Subcutaneous abdominal adipose tissue (tissue), 5 donors: ENCODE measurements at regions not wholly inside any gene's neighbourhood (a gene's known extent, or its start where the extent isn't known, plus 50 kb on each side); places are given as distances from the start of the nearest gene placed in this dataset.

Experiments used
- H3K27ac ChIP-seq: one replicate; pipeline ENCODE4 v1.7.0; 2013; ENCODE audit warnings: low read depth, mild to moderate bottlenecking, inconsistent platforms, low read length, moderate library complexity
- H3K27me3 ChIP-seq, 5 donors: one replicate each; pipeline ENCODE4 v1.7.0; 2013; ENCODE audit warnings: low read length in 5 of 5, inconsistent platforms in 1 of 5; ENCODE audit not compliant: control insufficient read depth in 5 of 5, insufficient read depth in 4 of 5
- H3K36me3 ChIP-seq, 5 donors: one replicate each; pipeline ENCODE4 v1.7.0; 2013; ENCODE audit warnings: low read length in 5 of 5; ENCODE audit not compliant: control insufficient read depth in 5 of 5, insufficient read depth in 5 of 5
- H3K4me1 ChIP-seq, 5 donors: one replicate each; pipeline ENCODE4 v1.7.0; 2013; ENCODE audit warnings: low read length in 5 of 5, mild to moderate bottlenecking in 3 of 5, moderate library complexity in 1 of 5; ENCODE audit not compliant: control insufficient read depth in 5 of 5, insufficient read depth in 5 of 5
- H3K4me3 ChIP-seq, 5 donors: one replicate each; pipeline ENCODE4 v1.7.0; 2013; ENCODE audit warnings: low read length in 5 of 5, low read depth in 1 of 5
- H3K9ac ChIP-seq, 5 donors: one replicate each; pipeline ENCODE4 v1.7.0; 2013; ENCODE audit warnings: low read length in 5 of 5, mild to moderate bottlenecking in 4 of 5, moderate library complexity in 3 of 5
- H3K9me3 ChIP-seq, 5 donors: one replicate each; pipeline ENCODE4 v1.7.0; 2013; ENCODE audit warnings: low read length in 5 of 5; ENCODE audit not compliant: control insufficient read depth in 5 of 5
- donor health status: healthy.
- donor health status: healthy.
- donor health status: healthy.
- donor health status: healthy.
- donor health status: healthy.

- H3K4me1 ChIP-seq = peaks cover 0 to 47% (median 35%) of the 10 kb centered on the region in 5 donors
- H3K36me3 ChIP-seq = no peaks in the 10 kb centered on the region
- H3K27me3 ChIP-seq = no peaks in the 10 kb centered on the region
- no peak overlapping the region for H3K9ac ChIP-seq
- no peaks in the 10 kb centered on the region for H3K9me3 ChIP-seq
- H3K4me3 ChIP-seq = peak overlapping the region in 2 of 5 donors; percentile 12 to 15
- H3K27ac ChIP-seq = peak overlapping the region; percentile 11
Measured at GRCh38 chr14:89615421-89615820, 198.4 kb upstream of the FOXN3 start.

DNA sequence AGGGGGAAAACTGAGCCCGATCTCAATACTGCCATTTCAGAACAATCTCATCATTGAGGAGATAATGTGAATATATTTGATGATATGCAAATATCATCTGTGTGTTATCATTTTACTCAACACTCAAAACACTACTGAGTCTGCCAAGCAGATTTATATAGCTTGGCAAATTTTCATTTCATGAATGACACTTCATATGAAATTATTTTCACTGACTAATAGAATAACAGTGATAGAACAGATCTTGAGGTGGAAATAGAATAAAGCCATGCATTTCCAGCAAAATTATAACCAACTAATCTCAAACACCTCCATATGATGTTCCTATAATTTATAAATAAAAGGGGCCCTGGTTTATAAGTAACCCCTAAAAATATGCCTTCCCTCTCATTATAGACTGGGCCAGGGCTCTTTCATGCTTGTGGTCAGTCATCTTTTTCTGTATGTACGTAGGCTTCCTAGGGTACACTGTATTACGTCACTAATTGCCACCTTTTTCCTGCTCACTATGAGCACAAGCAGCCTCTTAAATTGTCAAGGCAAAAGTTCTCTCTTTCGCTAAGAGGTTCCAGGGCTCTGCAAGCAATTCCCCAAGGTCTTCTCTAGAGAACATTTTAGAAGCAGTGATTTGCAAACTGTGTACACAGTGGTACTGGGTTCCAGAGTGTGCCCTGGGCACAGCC, 197.1 kb upstream of the FOXN3 start:
- Histone ChIP-seq H3K4me1 (peaks cover 1 to 47% (median 32%) of the 10 kb centered on the region in 5 donors), H3K9me3 (no peaks in the 10 kb centered on the region), H3K9ac (no peak overlapping the region), H3K27ac (peak overlapping the region; percentile 11), H3K4me3 (no peak overlapping the region), H3K36me3 (no peaks in the 10 kb centered on the region), H3K27me3 (no peaks in the 10 kb centered on the region)

DNA sequence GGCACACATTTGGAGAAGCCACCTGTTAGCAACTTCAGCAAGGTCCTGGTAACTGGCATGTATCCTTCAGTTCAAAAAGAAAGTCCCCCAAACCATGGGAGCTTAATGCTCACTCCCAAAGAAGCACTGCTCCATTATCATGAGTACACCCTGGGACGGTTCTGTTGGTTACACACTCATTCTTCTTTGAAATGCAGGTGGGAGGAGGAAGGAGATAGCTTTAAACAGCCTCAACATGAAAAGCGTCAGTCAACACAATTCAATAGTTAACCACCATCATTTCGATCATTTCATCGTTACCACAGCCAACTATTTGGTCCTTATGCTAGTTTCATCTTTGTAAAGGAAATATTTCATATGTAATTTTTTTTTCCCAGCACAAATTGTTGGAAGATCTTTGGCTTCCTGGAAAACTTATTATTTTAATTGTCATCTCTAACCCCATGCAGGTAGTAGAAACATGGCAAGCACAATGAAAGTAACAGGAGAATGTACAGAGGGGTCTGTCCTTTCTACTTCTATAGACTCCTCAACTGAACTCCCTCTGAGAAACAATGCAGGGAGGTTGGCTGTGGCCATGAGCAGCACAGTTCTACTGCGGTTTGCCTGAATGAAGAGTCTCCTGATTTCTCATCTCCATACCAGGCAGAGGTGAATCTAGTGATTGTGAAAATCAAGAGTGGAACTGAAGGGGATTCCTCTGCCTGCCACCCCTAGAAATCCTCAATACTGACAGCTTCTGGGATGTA, 196.4 kb upstream of the FOXN3 start:
- Histone ChIP-seq H3K4me3 (no peak overlapping the region), H3K36me3 (no peaks in the 10 kb centered on the region), H3K27ac (no peak overlapping the region), H3K9ac (no peak overlapping the region), H3K9me3 (no peaks in the 10 kb centered on the region), H3K27me3 (no peaks in the 10 kb centered on the region), H3K4me1 (peaks cover 1 to 47% (median 31%) of the 10 kb centered on the region in 5 donors)

- no peak overlapping the region for H3K4me3 ChIP-seq
- peaks cover 0 to 4% (median 0%) of the 10 kb centered on the region in 5 donors for H3K9me3 ChIP-seq
Measured at GRCh38 chr14:89609500-89610100, 192.6 kb upstream of the FOXN3 start.

GRCh38 chr14:89607453-89607852, 190.4 kb upstream of the FOXN3 start:
- Histone ChIP-seq H3K27me3 (no peaks in the 10 kb centered on the region), H3K4me3 (no peak overlapping the region), H3K36me3 (no peaks in the 10 kb centered on the region), H3K9ac (no peak overlapping the region), H3K9me3 (peaks cover 0 to 4% (median 0%) of the 10 kb centered on the region in 5 donors), H3K27ac (no peak overlapping the region), H3K4me1 (peaks cover 0 to 14% (median 0%) of the 10 kb centered on the region in 5 donors)

More at GRCh38 chr14:89609500-89610100, 192.6 kb upstream of the FOXN3 start:
- Histone ChIP-seq H3K4me1 (peaks cover 1 to 18% (median 11%) of the 10 kb centered on the region in 5 donors), H3K9ac (no peak overlapping the region), H3K27me3 (no peaks in the 10 kb centered on the region), H3K36me3 (no peaks in the 10 kb centered on the region), H3K27ac (no peak overlapping the region)

GRCh38 chr14:89603938-89604480, 187.0 kb upstream of the FOXN3 start:
- H3K9ac ChIP-seq = no peak overlapping the region
- H3K27me3 ChIP-seq = no peaks in the 10 kb centered on the region
- H3K9me3 ChIP-seq = peaks cover 0 to 12% (median 3%) of the 10 kb centered on the region in 5 donors
- H3K4me3 ChIP-seq = no peak overlapping the region
- H3K36me3 ChIP-seq = no peaks in the 10 kb centered on the region
- peaks cover 0 to 18% (median 0%) of the 10 kb centered on the region in 5 donors for H3K4me1 ChIP-seq
- H3K27ac ChIP-seq = peak overlapping the region; percentile 41

DNA sequence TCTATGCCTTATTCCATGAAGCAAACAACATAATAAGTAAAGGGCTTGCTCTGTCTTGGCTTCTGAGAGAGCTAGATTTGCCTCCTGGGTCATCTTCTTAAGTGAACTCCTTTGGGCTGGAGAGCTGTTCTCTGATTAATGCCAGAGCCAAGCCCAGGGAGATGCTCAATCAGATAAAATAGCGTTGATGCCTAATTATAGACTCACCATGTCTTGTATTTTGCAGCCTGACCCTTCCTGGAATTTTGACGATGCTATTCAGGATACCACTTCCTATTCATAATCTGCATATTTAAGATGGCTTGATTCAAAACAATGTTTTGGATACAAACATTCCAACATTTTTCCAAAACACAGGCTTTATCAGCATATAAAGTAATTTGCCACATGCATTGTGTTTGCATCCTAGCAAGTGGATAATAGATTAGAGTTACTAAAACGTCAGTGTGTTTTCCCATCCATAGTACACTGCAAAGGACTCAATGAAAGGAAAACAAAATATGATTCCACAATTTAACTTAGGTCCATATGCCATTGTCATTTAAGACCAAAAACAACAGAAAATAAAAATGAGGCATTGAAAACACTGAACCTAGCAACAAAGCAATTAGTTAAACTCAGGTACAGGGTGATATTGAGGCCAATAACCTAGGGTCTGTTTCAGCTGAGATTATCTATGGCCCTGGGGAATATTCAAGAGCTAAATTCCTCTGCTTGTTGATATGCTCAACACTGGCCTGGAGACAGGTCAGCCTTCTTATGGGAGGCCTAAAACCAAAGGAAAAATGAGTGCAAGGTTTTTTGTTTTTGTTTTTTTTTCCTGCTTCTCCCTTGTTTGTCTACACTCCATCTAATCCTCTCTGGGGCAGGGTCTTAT, 184.2 kb upstream of the FOXN3 start:
- H3K27me3 ChIP-seq = no peaks in the 10 kb centered on the region
- H3K36me3 ChIP-seq = peaks cover 0 to 2% (median 0%) of the 10 kb centered on the region in 5 donors
- no peak overlapping the region for H3K4me3 ChIP-seq
- H3K9ac ChIP-seq = no peak overlapping the region
- H3K9me3 ChIP-seq = peaks cover 0 to 36% (median 16%) of the 10 kb centered on the region in 5 donors
- no peak overlapping the region for H3K27ac ChIP-seq
- H3K4me1 ChIP-seq = peaks cover 0 to 18% (median 0%) of the 10 kb centered on the region in 5 donors

- H3K4me1 ChIP-seq = peaks cover 0 to 18% (median 0%) of the 10 kb centered on the region in 5 donors
- H3K4me3 ChIP-seq = no peak overlapping the region
- no peaks in the 10 kb centered on the region for H3K27me3 ChIP-seq
- no peak overlapping the region for H3K9ac ChIP-seq
- peak overlapping the region; percentile 7 for H3K27ac ChIP-seq
- H3K9me3 ChIP-seq = peaks cover 0 to 32% (median 16%) of the 10 kb centered on the region in 5 donors
- peaks cover 0 to 2% (median 0%) of the 10 kb centered on the region in 5 donors for H3K36me3 ChIP-seq
Measured at GRCh38 chr14:89600029-89600428, 183.0 kb upstream of the FOXN3 start.

DNA sequence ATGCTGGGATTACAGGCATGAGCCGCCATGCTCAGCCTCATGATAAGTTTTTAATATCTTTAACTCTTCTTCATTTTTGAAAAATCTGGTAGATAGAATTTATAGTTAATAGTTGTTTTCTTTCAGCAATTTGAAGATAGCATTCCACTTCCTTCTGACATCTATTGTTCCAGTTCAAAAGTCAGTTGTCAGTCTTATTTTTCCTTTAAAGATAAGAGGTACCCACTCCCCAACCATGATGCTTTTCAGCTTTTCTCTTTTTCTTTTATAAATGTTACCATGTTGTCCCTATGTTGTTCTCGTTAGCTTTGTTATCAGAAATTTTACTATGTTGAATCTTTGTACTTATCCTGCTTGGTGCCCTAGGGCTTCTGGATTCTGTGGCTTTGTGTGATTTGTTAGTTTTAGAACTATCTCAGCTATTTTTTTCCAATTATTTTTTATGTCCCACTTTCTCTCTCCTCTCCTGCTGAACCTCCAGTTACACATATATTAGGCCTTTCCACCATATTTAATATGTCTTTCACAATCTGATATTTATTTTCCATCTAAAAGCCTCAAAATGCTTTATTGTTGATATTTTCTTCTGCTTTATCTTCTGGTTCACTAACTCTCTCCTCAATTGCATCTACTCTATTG, 181.6 kb upstream of the FOXN3 start:
- Histone ChIP-seq H3K4me1 (peaks cover 0 to 15% (median 0%) of the 10 kb centered on the region in 5 donors), H3K9me3 (peaks cover 0 to 35% (median 16%) of the 10 kb centered on the region in 5 donors), H3K36me3 (peaks cover 0 to 2% (median 0%) of the 10 kb centered on the region in 5 donors), H3K27me3 (no peaks in the 10 kb centered on the region), H3K4me3 (no peak overlapping the region), H3K9ac (no peak overlapping the region), H3K27ac (no peak overlapping the region)
